ENCODE measurements at regions not wholly inside any gene's neighbourhood (a gene's known extent, or its start where the extent isn't known, plus 50 kb on each side); places are given as distances from the start of the nearest gene placed in this dataset.

DNA sequence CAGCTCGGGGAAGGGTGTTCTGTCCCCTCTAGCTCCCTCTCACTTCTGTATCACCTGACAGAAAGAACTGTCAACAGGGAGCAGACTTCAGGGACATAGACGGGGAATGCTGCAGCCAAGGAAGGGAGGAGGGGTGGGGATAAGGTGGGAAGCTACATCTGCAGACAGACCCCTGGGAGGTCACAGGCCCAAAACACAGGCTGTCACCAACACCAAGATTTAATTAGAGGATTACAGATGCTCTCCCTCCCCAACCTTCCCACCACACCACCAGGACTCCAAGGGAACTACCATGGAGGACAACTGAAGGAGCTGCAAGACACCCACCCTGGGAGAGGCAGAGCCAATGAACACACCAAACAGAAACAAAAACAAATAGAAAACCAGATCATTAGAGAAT lies 425.2 kb upstream of the VSTM2A start:
- Histone ChIP-seq H3K27me3 (ENCODE audit: control insufficient read depth, insufficient read depth) (no peaks in the 10 kb centered on the region), H3K4me1 (ENCODE audit: control insufficient read depth, insufficient read depth, low read length) (no peaks in the 10 kb centered on the region), H3K27ac (ENCODE audit: low read length) (no peak overlapping the region), H3K4me3 (ENCODE audit: low read length) (no peak overlapping the region), H3K9me3 (ENCODE audit: control insufficient read depth, low read length) (no peaks in the 10 kb centered on the region)
- intact Hi-C loops (cut with DNase I) = no loop called here
- ATAC-seq (no peak), DNase-seq (no peak)
- WGBS = 45% methylated on average over 2 of the region's 2 CpGs

DNA sequence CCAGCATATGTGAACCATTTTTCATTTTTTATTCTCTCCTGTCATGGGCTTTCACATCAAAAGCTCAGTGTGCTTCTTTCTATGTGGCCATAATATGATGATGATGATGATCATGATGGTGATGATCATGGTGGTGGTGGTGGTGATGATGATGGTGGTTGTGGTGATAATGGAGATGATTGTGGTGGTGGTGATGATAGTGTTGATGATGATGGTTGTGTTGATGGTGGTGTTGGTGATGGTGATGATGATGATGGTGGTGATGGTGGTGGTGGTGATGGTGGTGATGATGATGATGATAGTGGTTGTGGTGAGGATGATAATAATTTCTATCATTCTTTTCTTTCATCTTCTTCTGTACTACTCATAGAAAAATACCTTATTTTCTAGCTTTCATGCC lies 413.1 kb upstream of the VSTM2A start:
- intact Hi-C loops (cut with DNase I) = no loop called here
- Histone ChIP-seq H3K4me1 (ENCODE audit: control insufficient read depth, insufficient read depth, low read length) (no peaks in the 10 kb centered on the region), H3K27me3 (ENCODE audit: control insufficient read depth, insufficient read depth) (no peaks in the 10 kb centered on the region), H3K4me3 (ENCODE audit: low read length) (no peak overlapping the region), H3K27ac (ENCODE audit: low read length) (no peak overlapping the region), H3K9me3 (ENCODE audit: control insufficient read depth, low read length) (no peaks in the 10 kb centered on the region)
- DNase-seq (no peak), ATAC-seq (no peak)

DNA sequence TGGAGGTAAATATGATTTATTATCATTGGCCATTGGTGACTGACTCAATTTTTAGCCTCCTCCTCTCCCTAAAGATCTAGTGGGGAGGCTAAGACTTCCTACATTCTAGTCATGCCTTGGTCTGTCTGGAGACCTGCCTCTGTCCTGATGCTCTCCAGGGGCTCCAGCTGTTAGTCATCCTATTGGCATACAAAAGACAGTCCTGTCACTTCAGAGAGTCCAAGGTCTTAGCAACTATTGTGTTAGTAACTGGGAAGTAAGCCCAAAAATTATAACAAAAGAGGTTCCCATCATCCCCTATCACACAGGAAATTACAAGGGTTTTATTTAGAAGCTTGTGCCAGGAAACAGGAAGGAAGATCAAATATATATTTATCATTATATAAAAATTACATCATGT lies 400.6 kb upstream of the VSTM2A start:
- Histone ChIP-seq H3K9me3 (ENCODE audit: control insufficient read depth, low read length) (no peaks in the 10 kb centered on the region), H3K27me3 (ENCODE audit: control insufficient read depth, insufficient read depth) (no peaks in the 10 kb centered on the region), H3K4me3 (ENCODE audit: low read length) (no peak overlapping the region), H3K4me1 (ENCODE audit: control insufficient read depth, insufficient read depth, low read length) (no peaks in the 10 kb centered on the region), H3K27ac (ENCODE audit: low read length) (no peak overlapping the region)
- intact Hi-C loops (cut with DNase I) = no loop called here
- ATAC-seq = no peak
- DNase-seq = no peak

DNA sequence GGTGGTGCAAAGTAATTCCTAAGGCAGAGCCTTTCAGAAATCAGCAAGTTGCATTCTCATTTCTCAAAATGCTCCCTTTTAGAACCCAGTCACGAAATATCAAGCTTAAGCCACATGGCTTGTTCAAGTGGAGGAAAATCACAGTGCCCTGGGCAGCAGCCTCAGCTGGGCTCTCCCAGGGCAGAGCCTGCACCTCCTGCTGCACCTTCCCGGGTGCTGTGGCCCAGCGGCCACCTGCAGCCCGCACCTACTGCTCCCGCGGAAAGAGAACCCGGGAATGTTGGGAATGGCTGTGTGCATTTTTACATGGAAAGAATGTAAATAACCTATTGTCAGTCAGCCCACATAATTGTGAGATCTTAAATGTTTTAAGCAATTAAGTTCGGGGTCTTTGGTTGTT lies 396.5 kb upstream of the VSTM2A start:
- no peak for DNase-seq
- Histone ChIP-seq H3K27me3 (ENCODE audit: control insufficient read depth, insufficient read depth) (no peaks in the 10 kb centered on the region), H3K4me1 (ENCODE audit: control insufficient read depth, insufficient read depth, low read length) (no peaks in the 10 kb centered on the region), H3K9me3 (ENCODE audit: control insufficient read depth, low read length) (no peaks in the 10 kb centered on the region), H3K27ac (ENCODE audit: low read length) (no peak overlapping the region), H3K4me3 (ENCODE audit: low read length) (no peak overlapping the region)
- WGBS = 90% methylated on average over 8 of the region's 8 CpGs
- no peak for ATAC-seq
- intact Hi-C loops (cut with DNase I) = no loop called here

DNA sequence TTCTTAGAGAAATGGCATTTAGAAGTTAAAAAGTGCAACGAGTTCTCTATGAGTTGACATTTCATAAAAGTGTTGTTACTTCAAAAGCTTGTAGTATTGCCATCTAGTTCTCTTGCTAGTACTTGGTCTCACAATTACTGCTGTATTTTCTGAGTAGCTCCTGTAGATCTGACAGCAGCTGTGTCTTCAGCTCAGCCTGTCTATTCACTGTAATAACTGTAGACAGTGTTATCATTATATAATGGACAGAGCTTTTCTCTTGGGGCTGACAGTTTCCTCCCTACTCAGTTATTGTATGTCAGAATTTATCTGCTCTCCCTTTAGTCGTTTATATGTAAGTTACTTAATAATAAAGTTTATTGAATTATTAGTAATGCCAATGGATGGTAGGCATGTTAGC lies 388.7 kb upstream of the VSTM2A start:
- ATAC-seq (no peak), DNase-seq (no peak)
- intact Hi-C loops (cut with DNase I) = no loop called here
- 33% methylated on average over 2 of the region's 2 CpGs for WGBS
- Histone ChIP-seq H3K27ac (ENCODE audit: low read length) (no peak overlapping the region), H3K4me3 (ENCODE audit: low read length) (no peak overlapping the region), H3K27me3 (ENCODE audit: control insufficient read depth, insufficient read depth) (no peaks in the 10 kb centered on the region), H3K9me3 (ENCODE audit: control insufficient read depth, low read length) (no peaks in the 10 kb centered on the region), H3K4me1 (ENCODE audit: control insufficient read depth, insufficient read depth, low read length) (no peaks in the 10 kb centered on the region)

DNA sequence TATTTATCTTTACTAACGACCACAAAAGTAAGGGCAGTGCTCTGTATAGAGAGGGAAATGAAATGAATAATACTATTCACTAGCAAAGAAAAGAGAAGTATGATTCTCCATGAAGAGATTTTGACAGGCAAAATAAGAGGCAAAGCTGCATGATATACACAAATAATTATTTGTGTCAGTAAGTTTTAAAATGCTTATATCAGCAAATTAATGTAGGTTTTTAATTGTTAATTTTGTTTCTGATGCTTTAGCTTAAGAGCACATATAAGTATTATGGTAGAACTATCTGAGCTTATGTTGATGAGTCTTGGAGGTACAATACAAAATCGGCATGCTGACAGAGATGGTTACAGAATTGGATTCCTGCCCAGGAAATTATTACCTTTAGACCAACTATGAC lies 383.1 kb upstream of the VSTM2A start:
- intact Hi-C loops (cut with DNase I) = no loop called here

DNA sequence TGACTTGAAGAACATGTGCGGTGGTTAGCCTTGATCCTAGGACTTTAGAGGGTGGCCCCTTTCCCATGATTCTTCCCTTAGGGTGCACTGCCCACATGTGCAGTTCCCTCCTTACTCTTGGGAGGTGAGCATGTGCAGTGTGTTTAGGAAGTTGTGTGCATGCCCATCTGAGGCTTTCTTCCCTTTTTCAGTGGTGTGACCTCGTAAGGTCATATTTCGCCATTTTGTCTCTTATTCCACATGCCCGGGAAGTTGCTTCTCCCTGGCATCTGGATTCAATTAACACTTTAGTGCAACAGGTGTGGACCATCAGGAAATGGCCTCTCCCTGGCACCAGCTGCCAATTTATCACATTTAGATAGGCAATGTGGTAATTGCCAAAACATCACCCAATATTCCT lies 380.6 kb upstream of the VSTM2A start:
- intact Hi-C loops (cut with DNase I) = no loop called here
- Histone ChIP-seq H3K27me3 (ENCODE audit: control insufficient read depth, insufficient read depth) (no peaks in the 10 kb centered on the region), H3K4me1 (ENCODE audit: control insufficient read depth, insufficient read depth, low read length) (no peaks in the 10 kb centered on the region), H3K4me3 (ENCODE audit: low read length) (no peak overlapping the region), H3K9me3 (ENCODE audit: control insufficient read depth, low read length) (no peaks in the 10 kb centered on the region), H3K27ac (ENCODE audit: low read length) (no peak overlapping the region)
- DNase-seq = no peak
- ATAC-seq = no peak
- WGBS = 86% methylated on average over 4 of the region's 4 CpGs

More for the DNA sequence above, 383.1 kb upstream of the VSTM2A start:
- Histone ChIP-seq H3K4me1 (ENCODE audit: control insufficient read depth, insufficient read depth, low read length) (no peaks in the 10 kb centered on the region), H3K27ac (ENCODE audit: low read length) (no peak overlapping the region), H3K27me3 (ENCODE audit: control insufficient read depth, insufficient read depth) (no peaks in the 10 kb centered on the region), H3K4me3 (ENCODE audit: low read length) (no peak overlapping the region), H3K9me3 (ENCODE audit: control insufficient read depth, low read length) (no peaks in the 10 kb centered on the region)
- DNase-seq = no peak
- no peak for ATAC-seq
- WGBS = 64% methylated on average over 2 of the region's 2 CpGs

DNA sequence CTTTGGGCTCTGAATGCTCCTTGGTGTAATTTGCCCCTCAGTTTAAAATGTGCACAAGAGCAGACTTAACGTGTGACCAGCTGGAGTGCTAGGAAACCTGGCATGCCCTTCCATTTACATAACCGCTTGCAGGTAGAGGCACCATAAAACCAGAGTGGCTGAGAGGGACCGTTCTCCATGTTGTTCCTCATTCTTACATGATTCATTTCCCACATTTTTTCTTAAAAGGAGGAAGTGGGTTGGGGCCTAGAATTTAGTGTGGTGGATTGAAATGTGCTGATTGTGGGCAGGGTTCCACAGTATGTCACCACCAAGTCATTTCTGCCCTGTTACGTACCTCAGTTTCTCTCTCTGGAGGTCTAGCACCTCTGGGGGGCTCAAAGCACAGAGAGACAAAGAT lies 375.8 kb upstream of the VSTM2A start:
- intact Hi-C loops (cut with DNase I) = no loop called here
- WGBS = 80% methylated on average over 4 of the region's 4 CpGs
- Histone ChIP-seq H3K27me3 (ENCODE audit: control insufficient read depth, insufficient read depth) (no peaks in the 10 kb centered on the region), H3K9me3 (ENCODE audit: control insufficient read depth, low read length) (no peaks in the 10 kb centered on the region), H3K27ac (ENCODE audit: low read length) (no peak overlapping the region), H3K4me3 (ENCODE audit: low read length) (no peak overlapping the region), H3K4me1 (ENCODE audit: control insufficient read depth, insufficient read depth, low read length) (no peaks in the 10 kb centered on the region)
- ATAC-seq (no peak), DNase-seq (no peak)

DNA sequence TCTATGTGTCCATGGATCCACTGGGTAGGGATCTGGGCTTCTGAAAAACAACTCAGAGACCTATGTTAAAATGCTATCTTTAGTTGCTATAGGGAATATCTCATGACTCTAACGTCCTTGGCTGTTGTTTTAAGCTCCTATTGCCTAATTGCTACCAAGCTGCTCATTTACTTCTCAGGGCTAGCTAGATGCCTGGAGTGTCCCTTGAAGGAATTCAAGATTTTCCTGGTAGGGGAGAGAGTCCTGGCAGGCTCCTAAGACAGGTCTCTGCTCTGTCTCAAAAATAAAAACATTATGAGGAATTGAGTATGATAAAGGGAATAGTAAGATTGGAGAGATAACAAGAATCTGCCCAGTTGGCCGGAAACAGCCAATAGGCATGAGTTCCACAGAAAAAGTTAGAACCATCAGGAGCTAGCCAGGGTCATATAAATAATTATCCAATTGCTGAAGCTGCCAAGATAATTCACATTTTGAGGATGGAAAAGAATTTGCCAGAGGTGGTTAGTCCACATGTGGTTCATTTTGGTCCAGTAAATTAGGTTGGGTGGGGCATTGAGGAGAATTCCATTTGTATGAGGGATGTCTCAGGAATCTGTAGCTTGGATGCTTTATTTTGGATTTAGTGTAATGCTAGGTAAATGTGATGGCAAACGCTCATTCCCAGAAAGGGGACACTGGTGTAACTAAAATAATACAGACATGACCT lies 362.7 kb upstream of the VSTM2A start:
- Histone ChIP-seq H3K27ac (ENCODE audit: low read length) (no peak overlapping the region), H3K27me3 (ENCODE audit: control insufficient read depth, insufficient read depth) (no peaks in the 10 kb centered on the region), H3K4me3 (ENCODE audit: low read length) (no peak overlapping the region), H3K4me1 (ENCODE audit: control insufficient read depth, insufficient read depth, low read length) (no peaks in the 10 kb centered on the region), H3K9me3 (ENCODE audit: control insufficient read depth, low read length) (no peaks in the 10 kb centered on the region)
- ATAC-seq (no peak), DNase-seq (no peak)
- intact Hi-C loops (cut with DNase I) = no loop called here
- WGBS = 61% methylated on average over 3 of the region's 3 CpGs

DNA sequence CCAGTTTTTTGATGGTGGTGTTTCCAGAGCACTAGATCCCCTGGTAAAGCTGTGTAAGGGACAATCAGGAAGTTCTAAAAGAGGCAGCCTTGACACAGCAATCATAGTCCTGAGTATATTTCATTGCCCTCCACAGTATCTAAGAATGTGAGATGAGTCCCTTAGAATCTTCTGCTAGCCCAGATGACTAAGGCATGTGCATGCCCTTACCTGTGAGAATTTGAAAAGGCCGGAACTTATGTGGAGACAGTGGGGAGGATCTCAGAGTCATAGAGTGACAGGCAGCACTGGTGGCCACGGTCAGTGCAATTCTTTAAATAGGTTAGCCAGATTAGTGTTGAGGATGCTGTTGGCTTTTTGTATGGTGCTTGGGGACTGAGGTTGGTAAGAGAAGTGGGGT lies 361.4 kb upstream of the VSTM2A start:
- intact Hi-C loops (cut with DNase I) = no loop called here
- no peaks in the 10 kb centered on the region for H3K27me3 ChIP-seq (ENCODE audit: control insufficient read depth, insufficient read depth)
- 88% methylated on average over 2 of the region's 2 CpGs for WGBS
- no peak overlapping the region for H3K27ac ChIP-seq (ENCODE audit: low read length)
- DNase-seq (no peak), ATAC-seq (no peak)
- no peak overlapping the region for H3K4me3 ChIP-seq (ENCODE audit: low read length)
- no peaks in the 10 kb centered on the region for H3K4me1 ChIP-seq (ENCODE audit: control insufficient read depth, insufficient read depth, low read length)
- H3K9me3 ChIP-seq (ENCODE audit: control insufficient read depth, low read length) = no peaks in the 10 kb centered on the region

DNA sequence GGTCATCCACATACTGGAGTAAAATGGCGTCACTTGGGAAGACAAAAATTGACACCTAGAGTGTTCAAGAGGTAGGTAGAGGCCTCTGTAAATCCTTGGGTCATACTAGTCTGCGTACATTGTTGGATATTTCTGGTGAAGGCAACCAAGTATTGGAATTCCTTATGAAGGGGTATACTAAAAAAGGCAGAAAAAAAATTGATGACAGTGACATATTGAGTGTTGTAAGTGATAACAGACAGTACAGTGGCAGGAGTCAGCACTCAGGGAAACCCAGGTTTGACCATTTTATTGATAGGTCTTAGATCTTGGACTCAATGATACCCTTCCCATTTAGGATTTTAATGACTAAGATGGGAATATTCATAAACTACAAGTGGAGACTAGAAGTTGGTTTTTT lies 359.1 kb upstream of the VSTM2A start:
- intact Hi-C loops (cut with DNase I) = no loop called here
- ATAC-seq = no peak
- 41% methylated on average over 2 of the region's 2 CpGs for WGBS

DNA sequence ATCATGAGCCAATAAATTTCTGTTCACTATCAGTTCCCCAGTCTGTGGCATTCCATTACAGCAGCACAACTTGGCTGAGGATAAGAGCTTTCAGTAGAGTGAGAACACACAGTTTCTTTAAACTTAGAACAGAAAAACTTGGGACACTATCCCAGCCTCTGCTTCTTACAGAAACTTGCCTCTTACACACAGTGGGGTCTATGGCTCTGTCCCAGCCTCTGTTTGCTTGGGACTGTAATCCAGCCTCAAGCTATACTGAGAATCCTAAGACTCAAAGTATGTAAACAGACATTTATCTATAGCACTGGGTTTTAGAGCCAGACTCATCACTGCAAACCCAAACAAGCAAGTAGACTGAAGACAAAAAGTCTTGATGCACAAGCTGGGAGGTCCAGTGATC lies 355.8 kb upstream of the VSTM2A start:
- Histone ChIP-seq H3K9me3 (ENCODE audit: control insufficient read depth, low read length) (no peaks in the 10 kb centered on the region), H3K4me1 (ENCODE audit: control insufficient read depth, insufficient read depth, low read length) (no peaks in the 10 kb centered on the region), H3K27me3 (ENCODE audit: control insufficient read depth, insufficient read depth) (no peaks in the 10 kb centered on the region), H3K4me3 (ENCODE audit: low read length) (no peak overlapping the region), H3K27ac (ENCODE audit: low read length) (no peak overlapping the region)
- ATAC-seq (no peak), DNase-seq (no peak)
- intact Hi-C loops (cut with DNase I) = no loop called here

More for the DNA sequence above, 359.1 kb upstream of the VSTM2A start:
- Histone ChIP-seq H3K4me3 (ENCODE audit: low read length) (no peak overlapping the region), H3K27me3 (ENCODE audit: control insufficient read depth, insufficient read depth) (no peaks in the 10 kb centered on the region), H3K27ac (ENCODE audit: low read length) (no peak overlapping the region), H3K9me3 (ENCODE audit: control insufficient read depth, low read length) (no peaks in the 10 kb centered on the region), H3K4me1 (ENCODE audit: control insufficient read depth, insufficient read depth, low read length) (no peaks in the 10 kb centered on the region)
- no peak for DNase-seq

Measured in right cardiac atrium (tissue), 5 donors.